NCI-H1105 (cell line): ENCODE measurements at regions not wholly inside any gene's neighbourhood (a gene's known extent, or its start where the extent isn't known, plus 50 kb on each side); places are given as distances from the start of the nearest gene placed in this dataset.
A peak's percentile ranks its signal among the peaks of the same experiment; 100 is the strongest.

Experiments
- DNase-seq: peaks from one replicate; lab custom pipeline; 2025; lab: John Stamatoyannopoulos, UW

- no peak for DNase-seq
Observed at GRCh38 chr5:57785946-57786345, 303.3 kb upstream of the ACTBL2 start.

DNA sequence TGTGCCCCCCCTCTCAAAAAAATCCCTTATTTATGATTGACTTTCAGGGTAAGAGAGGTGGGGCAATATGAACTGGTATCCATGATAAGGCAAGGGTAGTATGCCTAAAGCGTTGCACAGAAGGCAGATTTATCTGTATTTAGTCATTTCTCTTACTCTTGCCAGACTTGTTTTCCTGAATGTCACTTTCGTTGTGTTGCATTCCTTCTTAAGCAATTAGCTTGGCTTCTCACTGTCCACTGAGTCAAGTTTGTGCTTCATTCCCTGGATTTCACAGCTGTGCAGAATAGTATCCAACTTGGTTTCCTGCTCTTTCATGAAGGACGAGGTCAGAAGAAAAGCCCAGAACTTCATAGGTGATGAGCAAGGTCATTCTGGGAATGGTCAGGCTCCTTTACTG, 301.5 kb upstream of the ACTBL2 start:
- DNase-seq: no peak

- DNase-seq: no peak
Observed at GRCh38 chr5:57783693-57784092, 301.1 kb upstream of the ACTBL2 start.

DNA sequence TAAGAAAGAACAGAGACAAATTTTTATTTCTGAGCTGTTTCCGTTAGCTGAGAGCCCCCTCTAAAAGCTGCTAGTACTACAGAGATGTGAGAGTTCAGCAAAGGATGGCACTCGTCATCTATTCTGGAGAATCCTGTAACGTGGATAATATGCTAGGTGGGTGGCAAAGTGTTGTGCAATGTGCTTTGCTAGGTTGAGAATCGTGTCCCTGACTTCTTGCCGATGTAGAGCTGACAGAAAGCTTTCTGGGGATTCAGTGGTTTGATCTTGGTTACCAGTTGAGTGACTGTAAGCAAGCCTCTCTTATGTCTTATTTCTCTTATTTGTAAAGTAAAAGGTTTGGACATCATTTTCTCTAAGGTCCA, 298.3 kb upstream of the ACTBL2 start:
- no peak for DNase-seq

DNA sequence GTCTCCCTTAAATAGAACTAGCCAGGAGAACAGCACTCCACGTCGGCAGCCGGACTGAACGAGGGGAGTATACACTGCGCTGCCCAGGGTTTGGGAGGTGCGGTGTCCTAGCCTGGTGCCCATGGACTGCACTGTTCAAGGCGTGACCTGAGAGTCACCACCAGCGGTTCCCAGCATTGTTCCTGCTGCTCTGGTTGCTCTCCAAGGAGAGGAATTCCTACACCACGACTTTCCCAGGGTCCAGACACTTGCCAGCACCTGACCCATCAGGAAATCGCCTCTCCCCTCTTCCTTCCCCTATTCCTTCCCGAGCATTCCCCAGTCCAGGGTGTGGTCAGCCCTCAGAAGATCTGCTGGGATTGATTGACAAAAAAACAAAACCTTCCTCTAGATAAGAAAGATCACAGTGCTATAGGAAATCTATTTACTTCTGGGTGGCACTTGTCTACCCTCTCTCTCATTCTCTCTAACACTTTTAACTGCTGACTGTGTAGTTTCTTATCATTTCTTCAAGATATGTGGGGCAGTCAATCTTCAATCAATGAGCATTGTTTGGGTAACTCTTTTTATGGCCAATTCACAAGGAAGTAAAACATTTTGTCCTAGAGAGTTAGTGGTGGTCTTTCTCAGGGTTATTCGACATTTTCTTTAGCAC, 297.8 kb upstream of the ACTBL2 start:
- no peak for DNase-seq

- peak; percentile 0 for DNase-seq
Observed at GRCh38 chr5:57779383-57780223, 297.0 kb upstream of the ACTBL2 start.

- no peak for DNase-seq
Observed at GRCh38 chr5:57778501-57779091, 296.0 kb upstream of the ACTBL2 start.

GRCh38 chr5:57777174-57777581, 294.6 kb upstream of the ACTBL2 start:
- DNase-seq: no peak

DNA sequence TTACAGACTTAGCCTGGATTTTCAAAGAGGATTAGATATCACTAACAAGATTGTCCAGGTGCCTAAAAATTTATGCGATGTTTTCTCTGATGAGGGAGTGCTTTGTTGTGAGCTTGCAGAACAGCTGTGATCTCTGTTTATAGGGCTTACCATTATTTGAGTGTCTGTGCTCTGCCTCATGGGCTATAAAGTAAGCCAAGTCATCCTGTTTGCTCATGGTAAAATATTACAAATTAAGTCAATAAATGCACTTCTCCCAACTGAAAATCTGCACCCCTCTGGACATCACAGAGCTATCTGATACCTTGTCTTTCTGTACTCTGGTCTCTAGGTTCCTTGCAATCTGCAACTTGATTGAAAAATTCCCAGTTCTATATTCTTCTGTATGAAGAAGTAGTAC, 293.4 kb upstream of the ACTBL2 start:
- no peak for DNase-seq

DNA sequence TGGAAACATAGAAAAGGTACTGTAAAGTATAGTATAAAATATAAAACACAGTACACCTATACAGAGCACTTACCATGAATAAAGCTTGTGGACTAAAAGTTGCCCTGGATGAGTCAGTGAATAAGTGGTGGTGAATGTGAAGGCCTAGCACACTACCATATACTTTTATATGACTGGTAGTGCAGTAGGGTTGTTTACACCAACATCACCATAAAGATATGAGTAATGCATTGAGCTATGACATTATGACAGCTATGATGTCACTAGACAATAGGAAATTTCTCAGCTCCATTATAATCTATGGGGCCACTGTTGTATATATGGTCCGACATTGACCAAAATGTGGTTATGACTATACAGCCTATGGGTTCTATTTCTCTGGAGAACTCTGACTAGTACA, 291.8 kb upstream of the ACTBL2 start:
- no peak for DNase-seq

DNA sequence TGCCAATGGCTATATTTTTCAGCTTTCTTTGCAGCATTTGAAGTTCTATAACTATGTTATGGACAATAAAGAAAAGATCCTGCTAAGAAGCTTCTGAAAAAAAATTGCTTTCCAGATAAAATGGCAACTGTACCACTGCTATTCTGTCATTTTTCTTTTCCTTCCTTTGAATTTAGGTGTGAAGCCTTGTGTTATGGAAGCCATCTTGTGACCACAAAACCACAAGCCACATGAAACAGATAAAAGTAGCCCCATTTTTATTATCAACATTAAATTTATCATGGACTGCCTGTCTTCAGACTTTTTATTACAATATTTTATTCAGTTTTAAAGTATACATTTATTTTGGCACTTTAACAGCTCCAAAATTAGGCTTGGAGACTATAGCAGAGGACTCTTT, 289.9 kb upstream of the ACTBL2 start:
- no peak for DNase-seq

GRCh38 chr5:57770039-57770438, 287.4 kb upstream of the ACTBL2 start:
- no peak for DNase-seq

DNA sequence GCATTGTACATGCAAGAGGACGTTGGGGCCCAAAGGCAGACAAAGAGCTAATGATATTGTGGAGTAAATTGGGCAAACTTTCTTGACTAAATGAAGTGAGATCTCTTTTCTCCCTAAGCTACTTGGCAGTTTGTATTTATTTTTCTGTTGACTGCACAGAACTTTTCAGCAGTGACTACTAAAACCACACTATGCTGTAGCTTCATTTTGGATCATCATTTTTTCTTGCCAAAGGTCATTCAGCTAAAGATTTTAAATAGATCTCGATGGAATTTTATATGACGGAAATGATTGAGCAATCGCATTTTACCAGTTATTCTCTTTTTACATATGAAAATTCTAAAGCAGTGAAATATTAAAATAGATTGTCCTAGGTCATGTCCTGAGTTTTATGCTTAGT, 286.1 kb upstream of the ACTBL2 start:
- no peak for DNase-seq

DNA sequence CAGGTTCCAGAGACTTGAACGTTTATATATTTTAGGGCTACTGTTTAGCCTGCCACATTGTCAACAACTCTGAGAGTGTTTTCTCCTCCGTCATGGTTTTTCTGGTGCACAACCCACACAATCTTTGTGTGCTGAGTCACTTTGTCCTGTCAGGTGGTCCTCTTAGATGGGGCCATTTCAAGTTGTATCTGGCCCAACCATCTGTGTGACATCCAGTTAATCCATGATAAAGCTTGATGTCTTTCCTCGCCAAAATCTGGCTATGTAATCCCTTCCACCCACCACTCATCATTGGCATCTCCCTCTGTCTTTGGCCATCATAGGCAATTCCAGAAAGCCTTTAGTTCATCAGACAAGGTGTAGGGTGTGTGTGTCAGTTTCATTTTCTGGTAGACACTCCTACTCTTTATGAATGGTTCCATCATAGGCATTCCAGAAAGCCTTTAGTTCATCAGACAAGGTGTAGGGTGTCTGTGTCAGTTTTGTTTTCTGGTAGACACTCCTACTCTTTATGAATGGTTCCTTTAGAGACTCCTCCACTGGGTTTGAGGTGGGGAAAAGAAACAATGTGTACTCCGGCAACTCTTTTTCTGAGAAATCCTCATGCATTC, 282.0 kb upstream of the ACTBL2 start:
- DNase-seq: no peak

DNA sequence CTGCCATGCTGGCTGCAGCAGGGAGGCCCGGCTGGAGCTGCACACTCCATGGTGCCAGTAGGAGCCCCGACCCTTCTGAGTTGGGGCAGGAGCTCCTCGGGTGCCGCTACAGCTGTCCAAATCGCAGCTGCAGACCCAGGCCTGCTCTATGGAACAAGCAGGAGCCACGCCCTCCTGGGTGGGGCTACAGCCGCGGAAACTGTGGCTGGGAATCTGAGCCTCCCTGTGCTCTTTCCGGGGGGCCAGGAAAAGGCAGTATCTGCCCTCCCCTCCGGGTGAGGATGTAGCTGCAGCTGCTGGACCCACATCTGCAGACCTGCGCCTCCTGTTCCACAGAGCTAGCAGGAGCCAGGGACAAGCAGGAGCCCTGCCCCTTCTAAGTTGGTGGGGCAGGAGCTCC, 278.9 kb upstream of the ACTBL2 start:
- DNase-seq: no peak

- DNase-seq: no peak
Observed at GRCh38 chr5:57754616-57755015, 272.0 kb upstream of the ACTBL2 start.

GRCh38 chr5:57753446-57753845, 270.8 kb upstream of the ACTBL2 start:
- DNase-seq: no peak

- DNase-seq: no peak
Observed at GRCh38 chr5:57751710-57752109, 269.1 kb upstream of the ACTBL2 start.

DNA sequence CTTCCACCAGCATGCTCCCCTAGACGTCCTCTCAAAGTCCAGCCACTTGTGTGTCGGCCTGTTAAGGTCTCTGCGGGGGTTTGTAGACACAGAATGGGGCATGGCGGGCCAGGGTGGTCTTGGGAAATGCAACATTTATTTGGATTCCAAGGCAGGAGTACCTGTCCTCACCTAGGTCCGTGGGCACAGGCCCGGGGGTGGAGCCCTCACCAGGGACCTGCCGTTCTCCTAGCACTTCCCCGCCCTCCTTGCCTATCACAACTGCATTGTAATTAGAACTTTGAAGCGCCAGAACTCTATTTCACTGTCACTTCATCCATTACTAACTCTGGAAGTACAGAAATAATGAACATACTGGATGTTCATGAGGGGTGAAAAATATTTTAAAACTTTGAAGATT, 268.3 kb upstream of the ACTBL2 start:
- no peak for DNase-seq

- DNase-seq: no peak
Observed at GRCh38 chr5:57750282-57750681, 267.7 kb upstream of the ACTBL2 start.

DNA sequence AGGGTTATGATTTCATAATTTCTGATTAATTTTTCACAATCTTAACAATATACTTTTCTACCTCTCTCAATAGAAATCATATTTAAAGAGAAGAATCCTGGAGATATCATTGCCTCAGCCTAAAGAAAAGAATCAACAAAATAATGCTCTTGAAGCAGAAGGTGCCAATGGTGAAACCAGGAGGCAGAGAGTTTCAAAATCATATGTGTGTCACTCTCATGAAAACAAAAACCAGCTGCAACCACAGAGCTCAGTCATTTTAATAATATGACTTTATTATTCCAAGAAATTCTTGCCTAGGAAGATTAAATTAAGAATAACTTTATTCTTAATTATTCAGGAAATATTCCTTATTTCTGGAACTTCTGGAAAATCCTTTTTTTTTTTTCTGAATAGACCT, 266.8 kb upstream of the ACTBL2 start:
- DNase-seq: no peak

- no peak for DNase-seq
Observed at GRCh38 chr5:57745700-57746651, 263.4 kb upstream of the ACTBL2 start.
